ENCODE measurements at regions not wholly inside any gene's neighbourhood (a gene's known extent, or its start where the extent isn't known, plus 50 kb on each side); places are given as distances from the start of the nearest gene placed in this dataset.
A peak's percentile ranks its signal among the peaks of the same experiment; 100 is the strongest.

DNA sequence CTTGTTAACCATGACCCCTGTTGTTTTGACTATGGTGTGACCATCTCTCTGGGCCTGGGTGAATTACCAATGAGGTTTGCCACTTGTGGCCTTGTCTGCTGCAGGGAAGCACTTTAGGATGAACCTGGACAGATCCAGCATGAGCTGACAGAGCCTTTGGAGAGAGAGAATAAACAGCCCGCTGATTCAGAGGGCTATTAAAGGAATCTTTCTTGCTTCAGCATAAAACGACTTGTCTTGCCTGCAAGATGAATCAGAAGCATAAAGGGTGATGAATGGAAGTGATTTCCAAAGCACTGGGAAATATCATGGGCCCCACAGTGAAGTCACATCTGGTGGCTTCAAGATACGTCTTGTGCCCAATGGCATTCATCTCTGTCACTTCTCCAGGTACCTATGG is 69.0 kb upstream of the WSCD2 start:
- DNase-seq = no peak
- Histone ChIP-seq H2BK120ac (ENCODE audit: low read depth, low read length) (no peak overlapping the region), H2BK15ac (replicated peaks; ENCODE audit: low read depth) (no peak overlapping the region), H3K4me2 (ENCODE audit: low read length) (no peak overlapping the region), H3K56ac (ENCODE audit: low read length) (no peak overlapping the region), H3K23ac (ENCODE audit: low read length) (no peak overlapping the region), H3K27me3 (ENCODE audit: insufficient read depth, low read length, poor library complexity) (no peaks in the 10 kb centered on the region), H3K27ac (ENCODE audit: low read depth, low read length) (no peak overlapping the region), H3K36me3 (ENCODE audit: control insufficient read depth, insufficient read depth, low read length) (no peaks in the 10 kb centered on the region), H2AK5ac (ENCODE audit: low read length) (no peak overlapping the region), H3K18ac (ENCODE audit: low read length) (no peak overlapping the region), H2BK5ac (ENCODE audit: low read length) (no peak overlapping the region), H3K4ac (ENCODE audit: low read depth, low read length) (no peak overlapping the region), H3K79me2 (ENCODE audit: control insufficient read depth, insufficient read depth, low read length) (no peaks in the 10 kb centered on the region), H3K9ac (ENCODE audit: low read length) (no peak overlapping the region), H4K5ac (ENCODE audit: low read length) (no peak overlapping the region), H4K8ac (ENCODE audit: low read depth, low read length) (no peak overlapping the region), H3K4me1 (ENCODE audit: control insufficient read depth, low read depth, low read length) (no peaks in the 10 kb centered on the region), H3K79me1 (ENCODE audit: low read length) (no peaks in the 10 kb centered on the region), H3K4me3 (ENCODE audit: low read length) (no peak overlapping the region)
- no CpG with 5 or more reads among the region's 3 CpGs for WGBS (ENCODE audit: extremely low coverage, insufficient coverage, low lambda C conversion rate)

DNA sequence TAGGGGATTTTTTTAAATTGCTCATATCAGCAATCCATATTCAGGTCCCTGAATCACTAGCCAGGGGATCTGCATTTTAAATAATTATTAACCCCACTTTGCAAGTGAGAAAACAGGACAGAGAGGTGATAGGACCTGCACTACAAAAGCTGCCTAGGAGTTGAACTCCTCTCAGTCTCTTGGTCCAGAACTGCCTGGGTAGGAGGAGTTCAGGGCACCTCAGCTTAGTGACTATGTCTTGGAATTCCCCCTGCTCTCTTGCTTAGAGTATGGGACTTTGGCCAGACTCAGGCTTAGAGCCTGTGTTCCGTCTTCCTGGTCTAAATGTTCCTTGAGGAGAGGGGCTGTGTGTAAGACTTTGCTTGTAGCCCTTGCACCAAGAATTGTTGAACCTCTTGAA is 68.2 kb upstream of the WSCD2 start:
- DNase-seq = no peak
- Histone ChIP-seq H3K27ac (ENCODE audit: low read depth, low read length) (no peak overlapping the region), H3K9ac (ENCODE audit: low read length) (no peak overlapping the region), H3K27me3 (ENCODE audit: insufficient read depth, low read length, poor library complexity) (no peaks in the 10 kb centered on the region), H4K5ac (ENCODE audit: low read length) (no peak overlapping the region), H3K4ac (ENCODE audit: low read depth, low read length) (no peak overlapping the region), H2BK15ac (replicated peaks; ENCODE audit: low read depth) (no peak overlapping the region), H3K36me3 (ENCODE audit: control insufficient read depth, insufficient read depth, low read length) (no peaks in the 10 kb centered on the region), H3K18ac (ENCODE audit: low read length) (no peak overlapping the region), H3K79me1 (ENCODE audit: low read length) (no peaks in the 10 kb centered on the region), H2AK5ac (ENCODE audit: low read length) (no peak overlapping the region), H3K4me1 (ENCODE audit: control insufficient read depth, low read depth, low read length) (no peaks in the 10 kb centered on the region), H3K23ac (ENCODE audit: low read length) (no peak overlapping the region), H3K4me3 (ENCODE audit: low read length) (no peak overlapping the region), H3K4me2 (ENCODE audit: low read length) (no peak overlapping the region), H4K8ac (ENCODE audit: low read depth, low read length) (no peak overlapping the region), H3K79me2 (ENCODE audit: control insufficient read depth, insufficient read depth, low read length) (no peaks in the 10 kb centered on the region), H2BK5ac (ENCODE audit: low read length) (no peak overlapping the region), H3K56ac (ENCODE audit: low read length) (no peak overlapping the region), H2BK120ac (ENCODE audit: low read depth, low read length) (no peak overlapping the region)
- no CpG with 5 or more reads among the region's 1 CpG for WGBS (ENCODE audit: extremely low coverage, insufficient coverage, low lambda C conversion rate)

DNA sequence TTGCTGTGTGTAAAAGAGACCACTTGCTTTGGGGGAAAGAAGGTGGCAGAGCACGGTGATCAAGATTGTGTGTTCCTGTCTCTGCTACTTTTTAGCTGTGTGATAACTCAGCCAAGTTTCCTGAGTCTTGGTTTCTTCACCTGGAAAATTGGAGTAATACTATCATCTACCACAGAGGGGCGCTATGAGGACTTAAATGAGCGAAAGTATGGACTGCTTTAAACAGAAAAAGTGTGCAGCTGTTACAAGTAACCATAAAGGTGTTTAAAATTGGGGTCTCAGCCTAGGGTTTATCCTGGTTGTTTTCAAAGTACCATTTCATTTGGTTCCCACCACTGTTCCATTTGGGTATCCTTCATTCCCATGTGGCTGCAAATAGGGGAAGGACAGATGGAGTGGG is 65.9 kb upstream of the WSCD2 start:
- Histone ChIP-seq H3K27ac (ENCODE audit: low read depth, low read length) (no peak overlapping the region), H4K5ac (ENCODE audit: low read length) (no peak overlapping the region), H3K9ac (ENCODE audit: low read length) (no peak overlapping the region), H3K4me2 (ENCODE audit: low read length) (no peak overlapping the region), H3K23ac (ENCODE audit: low read length) (no peak overlapping the region), H3K4me3 (ENCODE audit: low read length) (no peak overlapping the region), H2BK15ac (replicated peaks; ENCODE audit: low read depth) (no peak overlapping the region), H3K18ac (ENCODE audit: low read length) (no peak overlapping the region), H3K4me1 (ENCODE audit: control insufficient read depth, low read depth, low read length) (no peaks in the 10 kb centered on the region), H3K27me3 (ENCODE audit: insufficient read depth, low read length, poor library complexity) (no peaks in the 10 kb centered on the region), H3K79me2 (ENCODE audit: control insufficient read depth, insufficient read depth, low read length) (no peaks in the 10 kb centered on the region), H2BK5ac (ENCODE audit: low read length) (no peak overlapping the region), H3K56ac (ENCODE audit: low read length) (no peak overlapping the region), H4K8ac (ENCODE audit: low read depth, low read length) (no peak overlapping the region), H3K4ac (ENCODE audit: low read depth, low read length) (no peak overlapping the region), H2AK5ac (ENCODE audit: low read length) (no peak overlapping the region), H2BK120ac (ENCODE audit: low read depth, low read length) (no peak overlapping the region), H3K79me1 (ENCODE audit: low read length) (no peaks in the 10 kb centered on the region), H3K36me3 (ENCODE audit: control insufficient read depth, insufficient read depth, low read length) (no peaks in the 10 kb centered on the region)
- DNase-seq = peak; percentile 66
- no CpG with 5 or more reads among the region's 3 CpGs for WGBS (ENCODE audit: extremely low coverage, insufficient coverage, low lambda C conversion rate)

DNA sequence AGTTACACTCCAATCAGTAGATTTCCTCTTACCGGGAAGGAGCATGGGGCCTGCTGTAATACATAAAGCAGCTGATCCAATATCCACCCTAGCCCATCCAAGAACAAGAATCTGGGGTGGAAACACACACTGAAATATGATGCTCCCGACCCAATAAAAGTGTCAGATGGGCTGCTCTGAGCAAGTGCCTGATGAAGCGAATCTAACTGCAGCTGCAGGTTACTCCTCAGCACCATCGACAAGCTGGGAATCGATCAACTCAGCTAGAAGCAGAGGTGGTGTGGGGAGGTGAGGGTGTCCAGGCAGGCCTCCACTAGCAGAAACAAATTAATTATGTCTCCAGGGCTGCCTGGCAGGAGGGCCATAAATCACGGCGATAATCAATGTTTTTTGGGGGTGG is 64.0 kb upstream of the WSCD2 start:
- H3K27ac ChIP-seq (ENCODE audit: low read depth, low read length) = no peak overlapping the region
- no peaks in the 10 kb centered on the region for H3K36me3 ChIP-seq (ENCODE audit: control insufficient read depth, insufficient read depth, low read length)
- no peak overlapping the region for H3K4me3 ChIP-seq (ENCODE audit: low read length)
- H4K8ac ChIP-seq (ENCODE audit: low read depth, low read length) = no peak overlapping the region
- no peak overlapping the region for H3K56ac ChIP-seq (ENCODE audit: low read length)
- no peak overlapping the region for H2BK5ac ChIP-seq (ENCODE audit: low read length)
- no peak overlapping the region for H2BK120ac ChIP-seq (ENCODE audit: low read depth, low read length)
- H3K79me1 ChIP-seq (ENCODE audit: low read length) = no peaks in the 10 kb centered on the region
- no peak overlapping the region for H3K4me2 ChIP-seq (ENCODE audit: low read length)
- no peaks in the 10 kb centered on the region for H3K27me3 ChIP-seq (ENCODE audit: insufficient read depth, low read length, poor library complexity)
- no peak overlapping the region for H4K5ac ChIP-seq (ENCODE audit: low read length)
- no peak overlapping the region for H2BK15ac ChIP-seq (replicated peaks; ENCODE audit: low read depth)
- no peak overlapping the region for H3K23ac ChIP-seq (ENCODE audit: low read length)
- no peaks in the 10 kb centered on the region for H3K4me1 ChIP-seq (ENCODE audit: control insufficient read depth, low read depth, low read length)
- no peak overlapping the region for H3K9ac ChIP-seq (ENCODE audit: low read length)
- DNase-seq = no peak
- no peaks in the 10 kb centered on the region for H3K79me2 ChIP-seq (ENCODE audit: control insufficient read depth, insufficient read depth, low read length)
- H3K4ac ChIP-seq (ENCODE audit: low read depth, low read length) = no peak overlapping the region
- no peak overlapping the region for H3K18ac ChIP-seq (ENCODE audit: low read length)
- no CpG with 5 or more reads among the region's 7 CpGs for WGBS (ENCODE audit: extremely low coverage, insufficient coverage, low lambda C conversion rate)
- H2AK5ac ChIP-seq (ENCODE audit: low read length) = no peak overlapping the region

DNA sequence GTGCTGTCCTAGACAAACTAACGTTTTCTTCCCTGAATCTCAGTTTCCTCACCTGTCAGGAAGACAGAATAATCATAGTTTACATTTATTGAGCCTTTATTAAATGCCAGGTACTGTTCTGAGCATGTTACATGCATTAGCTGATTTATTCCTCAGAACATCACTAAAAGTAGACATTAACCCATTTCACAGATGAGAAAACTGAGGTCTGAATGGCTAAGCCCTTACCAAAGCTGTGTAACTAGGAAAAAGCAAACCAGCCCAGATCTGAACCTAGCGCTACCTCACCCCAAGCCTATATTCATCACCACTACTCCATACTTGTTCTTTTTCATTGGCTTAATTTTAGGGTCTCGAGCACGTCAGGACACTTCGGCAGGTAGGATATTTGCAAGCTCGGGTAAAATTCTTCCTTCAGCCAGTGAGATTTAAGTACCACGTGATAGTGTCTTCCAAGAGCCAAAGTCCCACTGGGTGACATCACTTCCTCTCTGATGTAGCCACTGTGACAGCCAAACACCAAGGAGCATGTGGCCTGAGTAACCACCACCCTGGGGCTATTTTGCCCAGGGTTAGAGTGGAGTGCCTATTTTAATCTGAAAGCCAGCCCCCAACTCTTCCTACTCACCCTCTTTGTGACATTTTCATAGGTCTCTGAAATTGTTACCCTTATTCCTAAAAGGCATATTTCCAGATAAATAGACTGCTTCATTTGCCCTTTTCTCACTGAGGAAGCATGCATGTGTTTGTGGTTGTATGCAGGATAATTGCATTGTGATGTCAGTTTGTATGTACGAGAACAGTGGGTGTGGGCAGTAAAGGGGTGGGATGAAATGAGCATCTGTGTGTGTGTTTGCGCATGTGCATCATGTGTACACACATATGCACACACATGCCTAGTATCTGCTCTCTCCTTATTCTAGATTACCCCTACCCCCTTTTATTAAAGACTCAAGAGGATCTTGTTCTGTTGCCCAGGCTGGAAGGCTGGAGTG is 62.2 kb upstream of the WSCD2 start:
- Histone ChIP-seq H3K23ac (ENCODE audit: low read length) (no peak overlapping the region), H3K79me2 (ENCODE audit: control insufficient read depth, insufficient read depth, low read length) (no peaks in the 10 kb centered on the region), H2AK5ac (ENCODE audit: low read length) (no peak overlapping the region), H3K4ac (ENCODE audit: low read depth, low read length) (no peak overlapping the region), H3K79me1 (ENCODE audit: low read length) (no peaks in the 10 kb centered on the region), H3K27me3 (ENCODE audit: insufficient read depth, low read length, poor library complexity) (no peaks in the 10 kb centered on the region), H3K27ac (ENCODE audit: low read depth, low read length) (no peak overlapping the region), H3K4me2 (ENCODE audit: low read length) (no peak overlapping the region), H3K4me1 (ENCODE audit: control insufficient read depth, low read depth, low read length) (no peaks in the 10 kb centered on the region), H3K9ac (ENCODE audit: low read length) (no peak overlapping the region), H3K18ac (ENCODE audit: low read length) (no peak overlapping the region), H4K5ac (ENCODE audit: low read length) (no peak overlapping the region), H3K56ac (ENCODE audit: low read length) (no peak overlapping the region), H2BK15ac (replicated peaks; ENCODE audit: low read depth) (no peak overlapping the region), H3K4me3 (ENCODE audit: low read length) (no peak overlapping the region), H2BK120ac (ENCODE audit: low read depth, low read length) (no peak overlapping the region), H4K8ac (ENCODE audit: low read depth, low read length) (no peak overlapping the region), H3K36me3 (ENCODE audit: control insufficient read depth, insufficient read depth, low read length) (no peaks in the 10 kb centered on the region), H2BK5ac (ENCODE audit: low read length) (no peak overlapping the region)
- WGBS (ENCODE audit: extremely low coverage, insufficient coverage, low lambda C conversion rate) = no CpG with 5 or more reads among the region's 9 CpGs
- peak; percentile 79 for DNase-seq

Data from mesendoderm (in vitro differentiated cells).